ENCODE measurements at regions not wholly inside any gene's neighbourhood (a gene's known extent, or its start where the extent isn't known, plus 50 kb on each side); places are given as distances from the start of the nearest gene placed in this dataset.

- no peak for TF ChIP-seq CTCF (IDR thresholded peaks at IDR 0.05; ENCODE audit: low read depth, low read length, poor library complexity, severe bottlenecking)
- no peak for TF ChIP-seq EZH2phosphoT487 (IDR thresholded peaks at IDR 0.05; ENCODE audit: borderline replicate concordance, low read length)
Measured at GRCh38 chrX:1027680-1028079, 184.8 kb downstream of the CRLF2 start.

Data from DOHH2 (cell line).